ENCODE measurements at regions not wholly inside any gene's neighbourhood (a gene's known extent, or its start where the extent isn't known, plus 50 kb on each side); places are given as distances from the start of the nearest gene placed in this dataset.

DNA sequence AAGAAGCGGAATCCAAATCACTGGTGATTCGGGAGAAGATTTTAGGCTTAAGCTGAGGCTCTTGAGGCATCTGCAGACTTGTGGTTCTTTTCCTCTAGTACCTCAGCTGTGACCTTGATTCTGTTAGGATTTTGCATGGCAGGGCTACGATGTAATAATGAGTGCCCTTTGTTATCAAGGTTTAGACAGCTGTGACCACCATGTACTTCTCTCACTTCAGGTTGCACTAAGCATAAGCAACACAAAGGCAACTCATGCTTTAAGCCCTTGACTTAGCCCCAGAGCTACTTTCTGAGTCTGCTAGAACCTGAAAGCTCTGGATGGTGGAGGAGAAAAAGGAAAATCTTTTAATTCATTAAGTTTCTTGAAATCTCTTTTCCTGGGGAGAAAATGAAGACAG lies 1052.3 kb upstream of the PHF14 start:
- TF ChIP-seq, protein P1, sequence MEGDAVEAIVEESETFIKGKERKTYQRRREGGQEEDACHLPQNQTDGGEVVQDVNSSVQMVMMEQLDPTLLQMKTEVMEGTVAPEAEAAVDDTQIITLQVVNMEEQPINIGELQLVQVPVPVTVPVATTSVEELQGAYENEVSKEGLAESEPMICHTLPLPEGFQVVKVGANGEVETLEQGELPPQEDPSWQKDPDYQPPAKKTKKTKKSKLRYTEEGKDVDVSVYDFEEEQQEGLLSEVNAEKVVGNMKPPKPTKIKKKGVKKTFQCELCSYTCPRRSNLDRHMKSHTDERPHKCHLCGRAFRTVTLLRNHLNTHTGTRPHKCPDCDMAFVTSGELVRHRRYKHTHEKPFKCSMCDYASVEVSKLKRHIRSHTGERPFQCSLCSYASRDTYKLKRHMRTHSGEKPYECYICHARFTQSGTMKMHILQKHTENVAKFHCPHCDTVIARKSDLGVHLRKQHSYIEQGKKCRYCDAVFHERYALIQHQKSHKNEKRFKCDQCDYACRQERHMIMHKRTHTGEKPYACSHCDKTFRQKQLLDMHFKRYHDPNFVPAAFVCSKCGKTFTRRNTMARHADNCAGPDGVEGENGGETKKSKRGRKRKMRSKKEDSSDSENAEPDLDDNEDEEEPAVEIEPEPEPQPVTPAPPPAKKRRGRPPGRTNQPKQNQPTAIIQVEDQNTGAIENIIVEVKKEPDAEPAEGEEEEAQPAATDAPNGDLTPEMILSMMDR (IDR thresholded peaks at IDR 0.05) = no peak
- Mint-ChIP-seq H3K4me3 (no peak overlapping the region), H3K27me3 (no peaks in the 10 kb centered on the region), H3K4me1 (ENCODE audit: low read depth) (no peaks in the 10 kb centered on the region), H3K27ac (no peak overlapping the region), H3K9me3 (peaks cover 7% of the 10 kb centered on the region), H3K36me3 (ENCODE audit: low read depth) (no peaks in the 10 kb centered on the region)
- ATAC-seq = no peak
- POLR2A ChIA-PET = interaction anchor here (0.9 kb wide), 1 partner anchor 9 kb away, joined by 3 read pairs; no protein-coding TSS in a partner anchor
- intact Hi-C loops (cut with micrococcal nuclease) = no loop called here
- DNase-seq = no peak
- CTCF ChIA-PET = no interaction called here

DNA sequence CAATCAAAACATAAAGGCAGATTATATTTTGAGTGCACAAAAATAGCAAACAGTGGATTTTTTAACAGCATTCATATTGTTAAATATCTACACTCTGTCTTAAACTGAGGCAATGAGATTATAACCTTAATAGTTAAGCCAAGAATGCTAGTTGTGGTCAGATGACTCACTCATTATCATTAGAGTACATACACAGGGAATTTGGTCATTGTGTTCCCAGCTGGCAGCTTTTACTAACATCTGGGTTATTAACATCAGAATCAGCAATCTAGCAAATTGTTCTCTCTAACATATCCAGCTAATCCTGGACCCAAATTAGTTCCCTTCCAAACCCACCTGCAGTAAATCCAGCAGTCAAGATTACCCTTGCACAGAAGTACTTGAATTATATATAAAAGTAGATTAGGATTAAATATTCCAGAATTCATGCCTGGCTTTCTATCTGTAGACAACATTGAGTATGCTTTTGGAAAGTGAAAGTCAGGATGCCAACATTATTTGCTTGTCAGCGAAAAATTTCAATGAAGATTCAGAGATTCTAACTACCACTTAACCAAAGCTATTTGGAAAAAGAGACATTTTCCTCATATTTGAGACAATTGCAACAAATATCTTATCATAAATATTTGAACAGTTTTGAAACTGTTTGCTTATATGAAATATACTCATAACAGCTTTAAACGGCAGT lies 1035.6 kb upstream of the PHF14 start:
- no peak overlapping the region for H3K27ac Mint-ChIP-seq
- no peak for ATAC-seq
- ChIA-PET POLR2A (no interaction called here), CTCF (interaction anchor here (0.8 kb wide), 1 partner anchor 31 kb away, joined by 3 read pairs; no protein-coding TSS in a partner anchor)
- no peaks in the 10 kb centered on the region for H3K27me3 Mint-ChIP-seq
- H3K4me1 Mint-ChIP-seq (ENCODE audit: low read depth) = no peaks in the 10 kb centered on the region
- intact Hi-C loops (cut with micrococcal nuclease) = no loop called here
- no peaks in the 10 kb centered on the region for H3K36me3 Mint-ChIP-seq (ENCODE audit: low read depth)
- no peaks in the 10 kb centered on the region for H3K9me3 Mint-ChIP-seq
- TF ChIP-seq, protein P1 (IDR thresholded peaks at IDR 0.05) = no peak
- no peak for DNase-seq
- H3K4me3 Mint-ChIP-seq = no peak overlapping the region

DNA sequence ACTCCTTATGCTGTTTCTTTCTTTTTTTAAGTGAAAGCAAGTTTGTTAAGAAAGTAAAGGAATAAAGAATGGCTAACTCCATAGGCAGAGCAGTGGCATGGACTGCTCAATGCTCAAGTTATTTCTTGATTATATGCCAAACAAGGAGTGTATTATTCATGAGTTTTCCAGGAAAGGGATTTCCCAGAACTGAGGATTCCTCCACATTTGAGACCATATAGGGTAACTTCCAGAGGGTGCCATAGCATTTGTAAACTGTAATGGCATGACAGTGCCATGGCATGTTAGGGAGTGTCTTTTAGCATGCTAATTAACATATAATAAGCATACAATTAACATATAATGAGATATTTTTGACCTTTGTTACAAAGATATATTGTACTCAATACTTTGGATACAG lies 1034.5 kb upstream of the PHF14 start:
- H3K27me3 Mint-ChIP-seq = no peaks in the 10 kb centered on the region
- CTCF ChIA-PET = no interaction called here

DNA sequence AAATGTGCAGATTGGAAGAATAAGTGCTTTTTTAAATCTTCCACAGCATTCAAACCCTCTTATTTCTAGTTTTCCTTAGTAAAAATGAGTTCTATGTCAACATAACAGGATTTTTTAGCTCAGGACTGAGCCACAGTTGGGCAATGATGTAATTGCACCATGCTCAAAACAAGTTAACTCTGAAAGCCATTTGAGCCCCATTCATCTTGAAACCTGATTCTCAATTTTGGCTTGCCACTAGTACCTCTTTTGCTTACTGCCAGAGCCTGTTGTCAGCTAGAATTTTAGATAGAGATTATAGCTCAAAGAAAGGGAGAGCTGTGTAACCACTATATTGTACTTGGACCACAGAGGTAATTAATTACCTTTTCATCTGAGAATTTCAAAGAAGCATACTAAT lies 1028.5 kb upstream of the PHF14 start:
- DNase-seq = no peak

More for the DNA sequence above, 1034.5 kb upstream of the PHF14 start:
- TF ChIP-seq, protein P1 (IDR thresholded peaks at IDR 0.05) = no peak
- Mint-ChIP-seq H3K36me3 (ENCODE audit: low read depth) (no peaks in the 10 kb centered on the region), H3K9me3 (peaks cover under 1% of the 10 kb centered on the region), H3K27ac (no peak overlapping the region), H3K4me1 (ENCODE audit: low read depth) (no peaks in the 10 kb centered on the region), H3K4me3 (no peak overlapping the region)
- ATAC-seq (no peak), DNase-seq (no peak)
- POLR2A ChIA-PET = no interaction called here
- intact Hi-C loops (cut with micrococcal nuclease) = no loop called here

DNA sequence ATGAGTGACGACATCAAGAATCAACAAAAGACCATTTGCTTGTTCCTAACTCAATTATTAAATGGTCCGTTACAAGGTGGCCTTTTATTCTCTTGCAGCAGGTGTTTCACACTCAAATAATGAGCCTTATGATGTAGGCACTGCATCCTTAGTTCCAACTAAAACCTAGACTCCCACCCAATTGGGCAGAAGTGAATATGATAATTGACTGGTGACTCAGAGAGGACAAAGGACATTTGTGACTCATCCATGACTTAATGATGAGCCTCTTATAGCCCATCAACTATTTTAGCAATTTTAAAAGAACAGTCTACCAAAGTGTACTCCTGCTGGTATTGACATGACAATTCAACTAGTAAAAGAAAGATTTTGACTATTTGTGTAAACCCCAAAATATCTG lies 1027.8 kb upstream of the PHF14 start:
- ChIA-PET CTCF (no interaction called here), POLR2A (no interaction called here)
- no peaks in the 10 kb centered on the region for H3K27me3 Mint-ChIP-seq
- ATAC-seq = no peak
- H3K36me3 Mint-ChIP-seq (ENCODE audit: low read depth) = no peaks in the 10 kb centered on the region
- DNase-seq = no peak
- no peaks in the 10 kb centered on the region for H3K4me1 Mint-ChIP-seq (ENCODE audit: low read depth)
- TF ChIP-seq, protein P1 (IDR thresholded peaks at IDR 0.05) = no peak
- no peak overlapping the region for H3K27ac Mint-ChIP-seq
- no peak overlapping the region for H3K4me3 Mint-ChIP-seq
- H3K9me3 Mint-ChIP-seq = peaks cover 7% of the 10 kb centered on the region
- intact Hi-C loops (cut with micrococcal nuclease) = no loop called here

More for the DNA sequence above, 1028.5 kb upstream of the PHF14 start:
- H3K36me3 Mint-ChIP-seq (ENCODE audit: low read depth) = no peaks in the 10 kb centered on the region
- intact Hi-C loops (cut with micrococcal nuclease) = no loop called here
- no peaks in the 10 kb centered on the region for H3K4me1 Mint-ChIP-seq (ENCODE audit: low read depth)
- H3K27ac Mint-ChIP-seq = no peak overlapping the region
- CTCF ChIA-PET = no interaction called here
- POLR2A ChIA-PET = no interaction called here
- H3K4me3 Mint-ChIP-seq = no peak overlapping the region
- TF ChIP-seq, protein P1 (IDR thresholded peaks at IDR 0.05) = no peak
- ATAC-seq = no peak
- peaks cover 7% of the 10 kb centered on the region for H3K9me3 Mint-ChIP-seq
- no peaks in the 10 kb centered on the region for H3K27me3 Mint-ChIP-seq
